ENCODE measurements at regions not wholly inside any gene's neighbourhood (a gene's known extent, or its start where the extent isn't known, plus 50 kb on each side); places are given as distances from the start of the nearest gene placed in this dataset.

DNA sequence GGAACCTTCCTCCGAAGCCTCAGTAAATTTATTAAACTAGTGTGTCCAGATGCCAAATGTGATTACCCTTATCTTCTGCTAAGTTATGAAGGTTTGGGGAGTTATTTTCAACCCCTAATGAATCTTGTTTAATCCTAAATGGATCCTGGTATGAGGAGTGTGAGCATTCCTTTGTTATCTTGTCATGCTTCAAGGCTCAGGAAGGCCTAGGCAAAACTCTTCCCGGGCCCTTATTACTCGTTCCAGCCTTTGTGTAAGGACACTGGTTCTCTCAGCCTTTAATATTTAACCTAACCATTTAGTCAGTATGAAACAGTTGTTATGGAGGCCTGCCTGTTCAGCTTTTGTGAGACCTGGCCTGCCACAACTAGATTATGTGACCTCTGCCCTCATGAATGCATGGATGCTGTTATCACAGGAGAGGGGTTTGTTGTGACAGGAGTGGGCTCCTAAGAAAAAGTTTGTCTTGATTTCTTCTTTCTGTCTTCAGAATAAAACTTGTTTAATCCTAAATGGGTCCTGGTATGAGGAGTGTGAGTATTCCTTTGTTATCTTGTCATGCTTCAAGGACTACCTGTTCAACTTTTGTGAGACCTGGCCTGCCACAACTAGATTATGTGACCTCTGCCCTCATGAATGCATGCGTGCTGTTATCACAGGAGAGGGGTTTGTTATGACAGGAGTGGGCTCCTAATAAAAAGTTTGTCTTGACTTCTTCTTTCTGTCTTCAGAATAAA, 181.7 kb downstream of the SLC39A8 start:
- TF ChIP-seq POLR2A (IDR thresholded peaks at IDR 0.05; ENCODE audit: low read length) (no peak), GATA1 (IDR thresholded peaks at IDR 0.05; ENCODE audit: low read depth, low read length) (no peak)

Measured in erythroblast (primary cell).